ENCODE measurements at regions not wholly inside any gene's neighbourhood (a gene's known extent, or its start where the extent isn't known, plus 50 kb on each side); places are given as distances from the start of the nearest gene placed in this dataset.

- 85% methylated on average over 7 of the region's 7 CpGs for WGBS
- Histone ChIP-seq H3K4me1 (ENCODE audit: control insufficient read depth in 4 of 4, insufficient read depth in 4 of 4, low read length in 3 of 4) (no peaks in the 10 kb centered on the region), H3K36me3 (ENCODE audit: control insufficient read depth in 4 of 4, insufficient read depth in 3 of 4, low read depth in 1 of 4, low read length in 3 of 4) (no peaks in the 10 kb centered on the region), H3K9ac (ENCODE audit: low read depth in 1 of 2, low read length in 2 of 2) (no peak overlapping the region), H3K27ac (ENCODE audit: low read depth in 1 of 2, low read length in 2 of 2) (no peak overlapping the region), H3K9me3 (ENCODE audit: control insufficient read depth in 4 of 4, low read length in 3 of 4) (peaks cover 0 to 6% (median 2%) of the 10 kb centered on the region in 4 donors), H3K27me3 (ENCODE audit: control insufficient read depth in 4 of 4, insufficient read depth in 4 of 4, low read length in 3 of 4) (no peaks in the 10 kb centered on the region), H3K4me3 (ENCODE audit: low read depth in 1 of 3, low read length in 3 of 3) (no peak overlapping the region)
- TF ChIP-seq HNF4G (IDR thresholded peaks at IDR 0.05) (no peak), ATF3 (IDR thresholded peaks at IDR 0.05) (no peak), FOXA2 (IDR thresholded peaks at IDR 0.05) (no peak), TAF1 (conservative IDR thresholded peaks at IDR 0.05) (no peak), RXRA (IDR thresholded peaks at IDR 0.05) (no peak), ZBTB33 (IDR thresholded peaks at IDR 0.05) (no peak), JUND (IDR thresholded peaks at IDR 0.05) (no peak), FOXA1 (IDR thresholded peaks at IDR 0.05) (no peak)
- no peak for DNase-seq (ENCODE audit: low spot score)
Measured at GRCh38 chr17:10907370-10907769, 69.5 kb upstream of the PIRT start.

GRCh38 chr17:10899281-10899680 is 61.4 kb upstream of the PIRT start:
- Histone ChIP-seq H3K27ac (ENCODE audit: low read depth in 1 of 2, low read length in 2 of 2) (no peak overlapping the region), H3K4me3 (ENCODE audit: low read depth in 1 of 3, low read length in 3 of 3) (no peak overlapping the region), H3K9me3 (ENCODE audit: control insufficient read depth in 4 of 4, low read length in 3 of 4) (no peaks in the 10 kb centered on the region), H3K36me3 (ENCODE audit: control insufficient read depth in 4 of 4, insufficient read depth in 3 of 4, low read depth in 1 of 4, low read length in 3 of 4) (no peaks in the 10 kb centered on the region), H3K9ac (ENCODE audit: low read depth in 1 of 2, low read length in 2 of 2) (no peak overlapping the region), H3K27me3 (ENCODE audit: control insufficient read depth in 4 of 4, insufficient read depth in 4 of 4, low read length in 3 of 4) (no peaks in the 10 kb centered on the region), H3K4me1 (ENCODE audit: control insufficient read depth in 4 of 4, insufficient read depth in 4 of 4, low read length in 3 of 4) (no peaks in the 10 kb centered on the region)
- DNase-seq (ENCODE audit: low spot score), result no peak
- TF ChIP-seq GABPA (IDR thresholded peaks at IDR 0.05 in 1 of 2, conservative IDR thresholded peaks at IDR 0.05 in 1 of 2), result no peak
- TF ChIP-seq MAX (IDR thresholded peaks at IDR 0.05), result no peak
- no peak for TF ChIP-seq FOXA1 (IDR thresholded peaks at IDR 0.05)
- no peak for TF ChIP-seq HNF4A (conservative IDR thresholded peaks at IDR 0.05)
- no peak for TF ChIP-seq YY1 (IDR thresholded peaks at IDR 0.05)
- no peak for TF ChIP-seq CTCF (IDR thresholded peaks at IDR 0.05; ENCODE audit: low read depth, low read length, missing input control)
- no peak for TF ChIP-seq EGR1 (IDR thresholded peaks at IDR 0.05; ENCODE audit: low read depth in 2 of 2)
- TF ChIP-seq NR2F2 (IDR thresholded peaks at IDR 0.05), result no peak
- TF ChIP-seq TAF1 (conservative IDR thresholded peaks at IDR 0.05), result no peak
- TF ChIP-seq RXRA (IDR thresholded peaks at IDR 0.05), result no peak
- no peak for TF ChIP-seq SP1 (IDR thresholded peaks at IDR 0.05)
- TF ChIP-seq JUND (IDR thresholded peaks at IDR 0.05), result no peak
- no peak for TF ChIP-seq ATF3 (IDR thresholded peaks at IDR 0.05)
- no peak for TF ChIP-seq FOXA2 (IDR thresholded peaks at IDR 0.05)
- no peak for TF ChIP-seq REST (IDR thresholded peaks at IDR 0.05)
- no peak for TF ChIP-seq RAD21 (IDR thresholded peaks at IDR 0.05)
- TF ChIP-seq HNF4G (IDR thresholded peaks at IDR 0.05), result no peak
- TF ChIP-seq ZBTB33 (IDR thresholded peaks at IDR 0.05), result no peak
